Gastroesophageal sphincter (tissue), 3 donors: ENCODE measurements at regions not wholly inside any gene's neighbourhood (a gene's known extent, or its start where the extent isn't known, plus 50 kb on each side); places are given as distances from the start of the nearest gene placed in this dataset.

ENCODE experiments used
- EP300 ChIP-seq: sonication (generic); formaldehyde crosslinking; IDR thresholded peaks from one replicate; pipeline ENCODE4 v1.6.1; 2017; ENCODE audit warnings: antibody characterized with exemption, mild to moderate bottlenecking
- POLR2A ChIP-seq, 2 donors: fragments of 450-650 bp; IDR thresholded peaks; one replicate each; pipeline ENCODE4 v1.6.1; 2017; ENCODE audit warnings: antibody characterized with exemption in 2 of 2, mild to moderate bottlenecking in 2 of 2, moderate library complexity in 1 of 2
- POLR2AphosphoS5 ChIP-seq: sonication (generic); formaldehyde crosslinking; IDR thresholded peaks from one replicate; pipeline ENCODE4 v1.6.1; 2017; ENCODE audit warnings: antibody characterized with exemption
- TF ChIP-seq, protein P1 (sequence below), 4 experiments: fragments of 200-600 bp in 2 of 4; fragments of 450-650 bp in 2 of 4; sonication (generic) in 1 of 4; IDR thresholded peaks; one replicate each; pipeline ENCODE4 v1.5.1; 2017 to 2019; ENCODE audit warnings: antibody characterized with exemption in 4 of 4, mild to moderate bottlenecking in 2 of 4, moderate library complexity in 2 of 4

DNA sequence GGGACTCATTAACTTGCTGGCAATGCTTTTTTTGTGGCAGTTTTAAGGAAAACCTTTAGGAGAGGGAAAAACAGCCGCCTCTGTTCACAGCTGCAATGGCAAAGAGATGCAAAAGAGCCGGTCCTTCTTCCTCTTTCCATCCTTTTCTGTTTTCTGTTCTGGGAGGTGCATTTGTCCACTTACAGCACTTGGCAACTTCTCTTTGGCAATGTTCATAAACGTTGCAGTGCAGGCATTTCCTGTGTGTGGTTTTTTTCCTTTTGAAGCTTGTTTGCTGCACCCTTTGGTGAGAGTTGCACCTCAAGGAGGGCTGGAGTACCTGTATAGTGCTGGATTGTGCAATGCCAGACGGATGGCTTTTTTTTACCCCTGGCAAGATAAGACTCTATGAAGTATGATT, 53.9 kb upstream of the HABP2 start:
- TF ChIP-seq, protein P1, sequence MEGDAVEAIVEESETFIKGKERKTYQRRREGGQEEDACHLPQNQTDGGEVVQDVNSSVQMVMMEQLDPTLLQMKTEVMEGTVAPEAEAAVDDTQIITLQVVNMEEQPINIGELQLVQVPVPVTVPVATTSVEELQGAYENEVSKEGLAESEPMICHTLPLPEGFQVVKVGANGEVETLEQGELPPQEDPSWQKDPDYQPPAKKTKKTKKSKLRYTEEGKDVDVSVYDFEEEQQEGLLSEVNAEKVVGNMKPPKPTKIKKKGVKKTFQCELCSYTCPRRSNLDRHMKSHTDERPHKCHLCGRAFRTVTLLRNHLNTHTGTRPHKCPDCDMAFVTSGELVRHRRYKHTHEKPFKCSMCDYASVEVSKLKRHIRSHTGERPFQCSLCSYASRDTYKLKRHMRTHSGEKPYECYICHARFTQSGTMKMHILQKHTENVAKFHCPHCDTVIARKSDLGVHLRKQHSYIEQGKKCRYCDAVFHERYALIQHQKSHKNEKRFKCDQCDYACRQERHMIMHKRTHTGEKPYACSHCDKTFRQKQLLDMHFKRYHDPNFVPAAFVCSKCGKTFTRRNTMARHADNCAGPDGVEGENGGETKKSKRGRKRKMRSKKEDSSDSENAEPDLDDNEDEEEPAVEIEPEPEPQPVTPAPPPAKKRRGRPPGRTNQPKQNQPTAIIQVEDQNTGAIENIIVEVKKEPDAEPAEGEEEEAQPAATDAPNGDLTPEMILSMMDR (IDR thresholded peaks at IDR 0.05), result no peak
- TF ChIP-seq POLR2A (IDR thresholded peaks at IDR 0.05), result no peak
- TF ChIP-seq POLR2AphosphoS5, result no peak
- TF ChIP-seq EP300, result no peak
